GM12878 (cell line): ENCODE measurements at regions not wholly inside any gene's neighbourhood (a gene's known extent, or its start where the extent isn't known, plus 50 kb on each side); places are given as distances from the start of the nearest gene placed in this dataset.

Experiments
- BMI1 ChIP-seq: fragments of 450-650 bp; IDR thresholded peaks from 2 replicates; pipeline ENCODE4 v1.6.1; 2016; ENCODE audit warnings: mild to moderate bottlenecking, moderate library complexity, borderline replicate concordance
- BRCA1 ChIP-seq: IDR thresholded peaks from 2 replicates; pipeline ENCODE4 v1.6.1; 2011; ENCODE audit warnings: low read depth, low read length, improper control_type of control experiment
- EED ChIP-seq: sonication (generic); IDR thresholded peaks from 2 replicates; pipeline ENCODE4 v1.6.1; 2016; ENCODE audit warnings: antibody characterized with exemption, low read depth
- ESRRA ChIP-seq: IDR thresholded peaks from 2 replicates; pipeline ENCODE4 v1.6.1; 2012; ENCODE audit warnings: mild to moderate bottlenecking, low read length, improper control_type of control experiment
- GATAD2B ChIP-seq: fragments of 450-650 bp; conservative IDR thresholded peaks from 2 replicates; pipeline ENCODE4 v1.6.1; 2017; ENCODE audit warnings: low read depth, mild to moderate bottlenecking, moderate library complexity
- HDAC6 ChIP-seq: fragments of 200-600 bp; sonication (generic); IDR thresholded peaks from one replicate; pipeline ENCODE4 v1.8.0; 2017; ENCODE audit warnings: antibody characterized with exemption; ENCODE audit not compliant: unreplicated experiment
- IKZF1 ChIP-seq: fragments of 450-650 bp; conservative IDR thresholded peaks from 2 replicates; pipeline ENCODE4 v1.6.1; 2017; ENCODE audit warnings: antibody characterized with exemption, mild to moderate bottlenecking
- IRF3 ChIP-seq: fragments of 450-650 bp; IDR thresholded peaks from 2 replicates; pipeline ENCODE4 v1.6.1; 2014; ENCODE audit warnings: mild to moderate bottlenecking
- MAX ChIP-seq: IDR thresholded peaks from 2 replicates; pipeline ENCODE4 v1.6.1; 2012; ENCODE audit warnings: low read depth, low read length, improper control_type of control experiment
- MYB ChIP-seq: fragments of 150-350 bp; IDR thresholded peaks from 2 replicates; pipeline ENCODE4 v1.6.1; 2014; ENCODE audit warnings: mild to moderate bottlenecking, low read depth, low read length, borderline replicate concordance
- NR2C1 ChIP-seq: fragments of 450-650 bp; IDR thresholded peaks from 2 replicates; pipeline ENCODE4 v1.6.1; 2017; ENCODE audit warnings: antibody characterized with exemption, mild to moderate bottlenecking, moderate library complexity
- NR2F1 ChIP-seq: fragments of 450-650 bp; conservative IDR thresholded peaks from 2 replicates; pipeline ENCODE4 v1.6.1; 2017; ENCODE audit warnings: mild to moderate bottlenecking
- NRF1 ChIP-seq: conservative IDR thresholded peaks from 2 replicates; pipeline ENCODE4 v1.6.1; 2011; ENCODE audit warnings: mild to moderate bottlenecking, low read depth, low read length, improper control_type of control experiment
- PRDM15 ChIP-seq: fragments of 450-650 bp; formaldehyde crosslinking; IDR thresholded peaks from 2 replicates; pipeline ENCODE4 v1.4.0; 2020; ENCODE audit warnings: mild to moderate bottlenecking, moderate library complexity
- RAD21 ChIP-seq: IDR thresholded peaks from 2 replicates; pipeline ENCODE4 v1.6.1; 2011; ENCODE audit warnings: mild to moderate bottlenecking, low read depth, low read length, moderate library complexity; ENCODE audit not compliant: insufficient read depth
- RELA ChIP-seq: fragments of 450-650 bp; IDR thresholded peaks from 2 replicates; pipeline ENCODE4 v1.8.0; 2014; ENCODE audit warnings: borderline replicate concordance; ENCODE audit not compliant: partially characterized antibody
- STAT3 ChIP-seq: IDR thresholded peaks from 2 replicates; pipeline ENCODE4 v1.6.1; 2011; ENCODE audit warnings: low read depth, low read length, improper control_type of control experiment
- USF1 ChIP-seq: IDR thresholded peaks from 2 replicates; pipeline ENCODE4 v1.6.1; 2011; ENCODE audit warnings: borderline replicate concordance, low read depth, mild to moderate bottlenecking, moderate library complexity, mixed read lengths, low read length; ENCODE audit not compliant: insufficient read depth; ENCODE audit errors: extremely low read length
- YY1 ChIP-seq: IDR thresholded peaks from 2 replicates; pipeline ENCODE4 v1.6.1; 2011; ENCODE audit warnings: low read depth, mild to moderate bottlenecking, low read length
- ZZZ3 ChIP-seq: IDR thresholded peaks from 2 replicates; pipeline ENCODE4 v1.6.1; 2011; ENCODE audit warnings: low read depth; ENCODE audit not compliant: control insufficient read depth, insufficient read length
- TF ChIP-seq, protein P1 (sequence below): fragments of 450-650 bp; IDR thresholded peaks from 2 replicates; pipeline ENCODE4 v1.6.1; 2016; ENCODE audit warnings: mild to moderate bottlenecking
- TF ChIP-seq, protein P2 (sequence below): IDR thresholded peaks from 2 replicates; pipeline ENCODE4 v1.6.1; 2012; ENCODE audit warnings: low read length, inconsistent platforms

DNA sequence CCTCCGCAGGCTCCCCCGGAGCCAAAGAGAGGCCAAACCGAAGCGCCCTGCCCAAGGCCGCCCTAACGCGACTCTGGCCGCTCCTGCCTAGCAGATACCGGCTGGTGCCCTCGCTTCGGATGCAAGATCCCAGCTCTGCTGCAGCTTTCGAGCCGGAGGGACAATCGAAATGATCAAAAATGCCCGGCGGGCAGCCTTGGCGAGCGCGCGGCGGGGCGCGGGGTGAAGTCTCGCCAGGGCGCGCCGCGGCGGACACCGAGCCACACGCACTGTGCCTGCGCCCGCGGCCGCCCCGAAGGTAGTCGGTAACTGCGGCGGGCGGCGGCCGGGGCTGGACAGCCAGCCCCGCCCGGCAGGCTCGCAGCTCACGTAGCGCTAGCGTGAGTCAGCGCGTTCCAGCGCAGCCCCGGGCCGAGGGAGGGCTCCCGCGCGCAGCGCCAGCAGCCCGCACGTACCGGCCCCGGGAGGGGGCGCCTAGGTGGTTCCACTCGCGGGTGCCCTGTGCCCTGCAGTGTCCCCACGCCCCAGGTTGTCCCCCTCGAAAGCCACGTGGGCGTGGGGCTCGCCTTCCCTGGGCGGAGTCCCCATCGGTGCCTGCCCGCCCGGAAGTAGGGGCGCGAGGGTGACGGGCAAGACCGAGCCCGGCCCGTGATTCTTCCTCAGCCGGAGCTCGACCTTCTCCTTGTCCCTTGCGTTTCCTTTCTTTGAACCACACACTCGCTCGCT, 109.2 kb upstream of the EGLN3 start (continued):
- TF ChIP-seq PRDM15 (CRISPR knock-in tag): no peak
- TF ChIP-seq, protein P1, sequence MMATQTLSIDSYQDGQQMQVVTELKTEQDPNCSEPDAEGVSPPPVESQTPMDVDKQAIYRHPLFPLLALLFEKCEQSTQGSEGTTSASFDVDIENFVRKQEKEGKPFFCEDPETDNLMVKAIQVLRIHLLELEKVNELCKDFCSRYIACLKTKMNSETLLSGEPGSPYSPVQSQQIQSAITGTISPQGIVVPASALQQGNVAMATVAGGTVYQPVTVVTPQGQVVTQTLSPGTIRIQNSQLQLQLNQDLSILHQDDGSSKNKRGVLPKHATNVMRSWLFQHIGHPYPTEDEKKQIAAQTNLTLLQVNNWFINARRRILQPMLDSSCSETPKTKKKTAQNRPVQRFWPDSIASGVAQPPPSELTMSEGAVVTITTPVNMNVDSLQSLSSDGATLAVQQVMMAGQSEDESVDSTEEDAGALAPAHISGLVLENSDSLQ: no peak
- peak; percentile 76; the same call in 1 of the 2 replicates for TF ChIP-seq MAX
- peak; percentile 71 for TF ChIP-seq IKZF1
- TF ChIP-seq BRCA1: no peak
- no peak for TF ChIP-seq ZZZ3
- TF ChIP-seq MYB: no peak
- peak; percentile 86 for TF ChIP-seq HDAC6
- TF ChIP-seq NR2C1: 0 out of 2 replicates have a peak, but pooled peaks have one; percentile 18
- TF ChIP-seq NRF1: no peak
- 0 out of 2 replicates have a peak, but pooled peaks have one; percentile 6 for TF ChIP-seq RAD21
- no peak for TF ChIP-seq RELA
- peak; percentile 90 for TF ChIP-seq GATAD2B
- TF ChIP-seq USF1: peak; percentile 59
- TF ChIP-seq YY1: no peak
- TF ChIP-seq ESRRA: no peak
- peak; percentile 65 for TF ChIP-seq NR2F1
- no peak for TF ChIP-seq STAT3
- TF ChIP-seq BMI1: no peak
- TF ChIP-seq IRF3: no peak
- TF ChIP-seq, protein P2, sequence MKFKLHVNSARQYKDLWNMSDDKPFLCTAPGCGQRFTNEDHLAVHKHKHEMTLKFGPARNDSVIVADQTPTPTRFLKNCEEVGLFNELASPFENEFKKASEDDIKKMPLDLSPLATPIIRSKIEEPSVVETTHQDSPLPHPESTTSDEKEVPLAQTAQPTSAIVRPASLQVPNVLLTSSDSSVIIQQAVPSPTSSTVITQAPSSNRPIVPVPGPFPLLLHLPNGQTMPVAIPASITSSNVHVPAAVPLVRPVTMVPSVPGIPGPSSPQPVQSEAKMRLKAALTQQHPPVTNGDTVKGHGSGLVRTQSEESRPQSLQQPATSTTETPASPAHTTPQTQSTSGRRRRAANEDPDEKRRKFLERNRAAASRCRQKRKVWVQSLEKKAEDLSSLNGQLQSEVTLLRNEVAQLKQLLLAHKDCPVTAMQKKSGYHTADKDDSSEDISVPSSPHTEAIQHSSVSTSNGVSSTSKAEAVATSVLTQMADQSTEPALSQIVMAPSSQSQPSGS: no peak
- TF ChIP-seq EED: no peak
